Endothelial cell of umbilical vein (primary cell): ENCODE measurements at regions not wholly inside any gene's neighbourhood (a gene's known extent, or its start where the extent isn't known, plus 50 kb on each side); places are given as distances from the start of the nearest gene placed in this dataset.

Experiments used
- BruUV-seq: library from RNA; stranded (reverse); fragments of 400-500 nt; replicated peaks from 2 replicates; lab custom pipeline; 2021; lab: Mats Ljungman, UMichigan
- CTCF ChIA-PET: fragments of 300-600, 350-600 bp; sonication (Branson Sonifier 250); formaldehyde crosslinking; loops from one replicate; lab custom pipeline; 2021; ENCODE audit warnings: antibody characterized with exemption, inconsistent platforms; lab: Charles Lee
- POLR2A ChIA-PET: fragments of 300-600, 350-600 bp; sonication (Branson Sonifier 250); formaldehyde crosslinking; loops from one replicate; lab custom pipeline; 2021; ENCODE audit warnings: antibody characterized with exemption, inconsistent platforms; lab: Charles Lee
- DNase-seq: peaks from one replicate; pipeline ENCODE4 v3.0.0-alpha.2; 2011; ENCODE audit warnings: low read depth, low spot score
- FAIRE-seq: peaks from 2 replicates; lab custom pipeline; 2011; peaks lifted over from hg19 to GRCh38; lab: Jason Lieb, UNC
- H2AFZ ChIP-seq: 2 replicates; pipeline ENCODE4 v1.6.0; 2012; ENCODE audit warnings: low read depth, low read length, control low read depth, inconsistent platforms
- H3K27ac ChIP-seq: 2 replicates; pipeline ENCODE4 v1.5.1; 2011; ENCODE audit warnings: low read depth, mild to moderate bottlenecking, control low read depth, low read length, moderate library complexity; ENCODE audit not compliant: insufficient read depth
- H3K27me3 ChIP-seq, 2 experiments: 2 replicates each; pipeline versions ENCODE4 v1.6.0 to v1.6.1; 2011; ENCODE audit warnings: low read length in 2 of 2, mixed read lengths in 1 of 2; ENCODE audit not compliant: control insufficient read depth in 2 of 2, insufficient read depth in 2 of 2
- H3K36me3 ChIP-seq, 2 experiments: 2 replicates in 1 of 2; 3 replicates in 1 of 2; pipeline ENCODE4 v1.5.1; 2011; ENCODE audit warnings: low read length in 2 of 2, mild to moderate bottlenecking in 1 of 2, moderate library complexity in 1 of 2; ENCODE audit not compliant: control insufficient read depth in 2 of 2, insufficient read depth in 2 of 2; ENCODE audit errors: extremely low read depth in 1 of 2
- H3K4me1 ChIP-seq: 3 replicates; pipeline ENCODE4 v1.5.1; 2011; ENCODE audit warnings: mild to moderate bottlenecking, low read length; ENCODE audit not compliant: control insufficient read depth, insufficient read depth; ENCODE audit errors: extremely low read depth
- H3K4me2 ChIP-seq: 2 replicates; pipeline ENCODE4 v1.6.1; 2011; ENCODE audit warnings: low read length, control low read depth, mixed read lengths; ENCODE audit not compliant: insufficient read depth
- H3K4me3 ChIP-seq, 3 experiments: fragments of 200-600 bp in 1 of 3; sonication (generic), shearing (Covaris generic) in 1 of 3; replicated peaks in 1 of 3; 2 replicates each; pipeline ENCODE4 v1.5.1; 2011 to 2016; ENCODE audit warnings: control low read depth in 3 of 3, low read length in 3 of 3, mild to moderate bottlenecking in 2 of 3, inconsistent platforms in 1 of 3, low read depth in 1 of 3, moderate library complexity in 1 of 3; ENCODE audit not compliant: insufficient read depth in 1 of 3
- H3K79me2 ChIP-seq: 2 replicates; pipeline ENCODE4 v1.6.0; 2012; ENCODE audit warnings: low read length, inconsistent platforms; ENCODE audit not compliant: control insufficient read depth, insufficient read depth
- H3K9ac ChIP-seq: replicated peaks from 2 replicates; pipeline ENCODE3; 2011; ENCODE audit warnings: low read length, control low read depth; ENCODE audit not compliant: insufficient read depth; ENCODE audit errors: extremely low read depth
- H3K9me1 ChIP-seq: replicated peaks from 3 replicates; pipeline ENCODE4 v1.6.0; 2011; ENCODE audit warnings: mild to moderate bottlenecking, low read length; ENCODE audit not compliant: control insufficient read depth, insufficient read depth; ENCODE audit errors: extremely low read depth
- H3K9me3 ChIP-seq: replicated peaks from 2 replicates; pipeline ENCODE4 v1.5.1; 2012; ENCODE audit warnings: low read length, inconsistent platforms; ENCODE audit not compliant: control insufficient read depth, insufficient read depth
- H4K20me1 ChIP-seq: replicated peaks from 2 replicates; pipeline ENCODE3; 2011; ENCODE audit warnings: mild to moderate bottlenecking, low read length; ENCODE audit not compliant: control insufficient read depth, insufficient read depth; ENCODE audit errors: extremely low read depth
- EZH2 ChIP-seq: IDR thresholded peaks from 2 replicates; pipeline ENCODE4 v1.6.1; 2012; ENCODE audit warnings: borderline replicate concordance, low read depth, mild to moderate bottlenecking, moderate library complexity, low read length, inconsistent platforms; ENCODE audit not compliant: severe bottlenecking
- FOS ChIP-seq: IDR thresholded peaks from 2 replicates; pipeline ENCODE4 v1.6.1; 2011; ENCODE audit warnings: mild to moderate bottlenecking, low read length, moderate library complexity, borderline replicate concordance; ENCODE audit not compliant: insufficient read depth
- GATA2 ChIP-seq: IDR thresholded peaks from 2 replicates; pipeline ENCODE4 v1.7.0; 2011; ENCODE audit warnings: low read depth, mild to moderate bottlenecking, moderate library complexity, mixed read lengths, low read length; ENCODE audit not compliant: insufficient read length, insufficient read depth
- JUN ChIP-seq: IDR thresholded peaks from 2 replicates; pipeline ENCODE4 v1.6.1; 2011; ENCODE audit warnings: borderline replicate concordance, low read depth; ENCODE audit not compliant: insufficient read length, insufficient read depth
- MAX ChIP-seq: IDR thresholded peaks from 2 replicates; pipeline ENCODE4 v1.6.1; 2011; ENCODE audit not compliant: insufficient read depth, insufficient read length
- MYC ChIP-seq: IDR thresholded peaks from one replicate; pipeline ENCODE4 v1.6.1; 2011; ENCODE audit warnings: mild to moderate bottlenecking, low read depth, low read length
- POLR2A ChIP-seq: IDR thresholded peaks from 2 replicates; pipeline ENCODE4 v1.6.1; 2012; ENCODE audit warnings: low read depth, mild to moderate bottlenecking, control low read depth, low read length
- POLR2AphosphoS5 ChIP-seq: IDR thresholded peaks from 2 replicates; pipeline ENCODE4 v1.6.1; 2012; ENCODE audit warnings: low read depth, mild to moderate bottlenecking, control low read depth, low read length, moderate library complexity; ENCODE audit not compliant: insufficient read depth
- dilution Hi-C: fragments of 300-500 bp; cut with MboI; formaldehyde crosslinking; loops from one replicate; pipeline ENCODE4 v1.15.0; 2019; ENCODE audit warnings: low sequenced_read_pairs; ENCODE audit not compliant: extremely low pct_ligation_motif_present
- intact Hi-C: fragments of 100-400 bp; cut with micrococcal nuclease; formaldehyde crosslinking; loops from one replicate; pipeline ENCODE4 v1.10.0; 2022
- TF ChIP-seq, protein P1 (sequence below), 2 donors: IDR thresholded peaks; 1 replicate in 1 of 2; 2 replicates in 1 of 2; pipeline ENCODE4 v1.5.1; 2011; ENCODE audit warnings: low read length in 2 of 2, mild to moderate bottlenecking in 2 of 2, moderate library complexity in 2 of 2, control low read depth in 1 of 2, inconsistent platforms in 1 of 2, low read depth in 1 of 2; ENCODE audit not compliant: insufficient read depth in 1 of 2; ENCODE audit errors: extremely low read depth in 1 of 2

DNA sequence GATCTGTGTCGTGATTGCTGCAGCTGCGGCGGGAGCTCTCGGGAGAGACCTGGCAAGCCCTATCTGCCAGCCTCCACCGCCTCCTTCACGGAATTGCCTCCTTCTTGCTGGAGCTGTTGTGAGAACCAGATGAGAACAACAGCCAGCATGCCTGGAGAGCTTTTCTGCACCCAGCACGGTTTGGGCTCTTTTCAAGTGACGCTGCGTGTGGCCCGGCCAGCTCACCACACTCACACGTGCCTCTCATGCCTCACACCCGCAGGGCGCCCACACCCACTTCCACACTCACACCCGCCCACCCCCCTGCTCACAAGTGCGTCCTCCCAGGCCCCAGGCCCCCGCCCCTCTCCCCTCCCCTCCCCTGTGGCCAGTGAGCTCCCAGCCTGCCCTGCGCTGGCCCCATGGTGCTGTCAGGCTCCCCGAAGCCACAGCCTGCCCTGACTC, 135.7 kb upstream of the RUNX3 start:
- no peak overlapping the region for H2AFZ ChIP-seq
- no peak for DNase-seq
- BruUV-seq: no TSS peak
- dilution Hi-C loops: no loop called here
- H3K9me1 ChIP-seq: no peaks in the 10 kb centered on the region
- peaks cover 0 to 4% of the 10 kb centered on the region in 2 experiments for H3K27me3 ChIP-seq
- H4K20me1 ChIP-seq: no peaks in the 10 kb centered on the region
- H3K9ac ChIP-seq: no peak overlapping the region
- ChIA-PET POLR2A (no interaction called here), CTCF (no interaction called here)
- no peak overlapping the region for H3K4me2 ChIP-seq
- no peak overlapping the region for H3K4me3 ChIP-seq
- no peaks in the 10 kb centered on the region for H3K79me2 ChIP-seq
- no peaks in the 10 kb centered on the region for H3K9me3 ChIP-seq
- no peak overlapping the region for H3K27ac ChIP-seq
- intact Hi-C loops: no loop called here
- H3K4me1 ChIP-seq: no peaks in the 10 kb centered on the region
- TF ChIP-seq, protein P1, sequence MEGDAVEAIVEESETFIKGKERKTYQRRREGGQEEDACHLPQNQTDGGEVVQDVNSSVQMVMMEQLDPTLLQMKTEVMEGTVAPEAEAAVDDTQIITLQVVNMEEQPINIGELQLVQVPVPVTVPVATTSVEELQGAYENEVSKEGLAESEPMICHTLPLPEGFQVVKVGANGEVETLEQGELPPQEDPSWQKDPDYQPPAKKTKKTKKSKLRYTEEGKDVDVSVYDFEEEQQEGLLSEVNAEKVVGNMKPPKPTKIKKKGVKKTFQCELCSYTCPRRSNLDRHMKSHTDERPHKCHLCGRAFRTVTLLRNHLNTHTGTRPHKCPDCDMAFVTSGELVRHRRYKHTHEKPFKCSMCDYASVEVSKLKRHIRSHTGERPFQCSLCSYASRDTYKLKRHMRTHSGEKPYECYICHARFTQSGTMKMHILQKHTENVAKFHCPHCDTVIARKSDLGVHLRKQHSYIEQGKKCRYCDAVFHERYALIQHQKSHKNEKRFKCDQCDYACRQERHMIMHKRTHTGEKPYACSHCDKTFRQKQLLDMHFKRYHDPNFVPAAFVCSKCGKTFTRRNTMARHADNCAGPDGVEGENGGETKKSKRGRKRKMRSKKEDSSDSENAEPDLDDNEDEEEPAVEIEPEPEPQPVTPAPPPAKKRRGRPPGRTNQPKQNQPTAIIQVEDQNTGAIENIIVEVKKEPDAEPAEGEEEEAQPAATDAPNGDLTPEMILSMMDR (IDR thresholded peaks at IDR 0.05; ENCODE audit: extremely low read depth in 1 of 2, insufficient read depth in 1 of 2, low read depth in 1 of 2, low read length in 2 of 2): no peak
- no peak for TF ChIP-seq JUN
- TF ChIP-seq EZH2: no peak
- no peak for TF ChIP-seq MYC
- no peak for TF ChIP-seq GATA2
- no peak for TF ChIP-seq POLR2A
- TF ChIP-seq POLR2AphosphoS5: no peak
- TF ChIP-seq MAX: no peak
- TF ChIP-seq FOS: no peak
- no peaks in the 10 kb centered on the region for H3K36me3 ChIP-seq
- no peak for FAIRE-seq
